GM18868 (cell line): ENCODE measurements at regions not wholly inside any gene's neighbourhood (a gene's known extent, or its start where the extent isn't known, plus 50 kb on each side); places are given as distances from the start of the nearest gene placed in this dataset.

Experiments used
- ATAC-seq: cut with Tn5 transposase; IDR thresholded peaks from one replicate; pipeline ENCODE4 v1.9.1; 2021; ENCODE audit warnings: mild to moderate bottlenecking, moderate library complexity; ENCODE audit not compliant: unreplicated experiment

DNA sequence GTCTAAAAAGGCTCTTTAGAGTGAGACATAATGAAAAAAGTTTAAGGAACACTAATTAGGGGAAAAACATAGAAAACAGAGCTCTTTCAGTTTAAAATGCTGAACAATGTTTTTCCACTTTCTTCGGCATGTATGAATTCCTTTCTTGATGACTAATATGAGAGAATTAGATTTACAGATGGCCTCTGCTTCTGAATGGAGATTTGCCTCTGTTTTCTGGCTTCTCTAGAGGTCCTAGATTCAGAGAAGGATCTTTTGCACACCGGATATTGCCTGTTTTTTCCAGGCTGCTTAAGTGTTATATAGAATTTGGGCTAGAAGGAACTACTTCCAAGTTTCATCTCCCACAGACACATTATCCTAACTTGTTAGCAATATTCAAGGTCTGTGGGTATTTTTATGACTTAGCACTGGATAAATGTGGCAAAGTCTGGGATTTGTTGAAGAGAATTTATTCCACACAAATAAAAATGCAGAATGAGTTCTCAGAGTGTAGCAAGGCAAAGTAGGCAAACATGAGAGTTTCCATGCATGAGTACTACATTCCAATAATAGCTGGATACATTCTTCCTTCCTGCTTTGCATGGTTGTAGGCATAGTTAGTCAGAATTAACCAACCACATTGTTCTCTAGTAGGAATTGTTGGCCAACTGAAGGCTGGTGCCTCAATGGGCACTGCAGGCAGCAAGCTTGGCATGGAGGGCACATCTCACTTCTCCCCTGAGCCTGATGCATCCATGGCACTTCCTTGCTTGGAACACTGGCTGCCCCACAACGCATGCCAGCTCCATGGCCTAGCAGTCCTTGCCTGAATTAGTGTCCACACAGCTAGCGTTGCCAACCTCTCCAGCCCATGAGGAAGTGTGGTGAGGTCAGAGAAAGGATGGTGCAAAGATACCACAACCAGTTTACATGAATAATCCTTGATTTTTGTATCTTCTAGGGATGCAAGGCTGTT lies 224.2 kb downstream of the CLIC5 start:
- no peak for ATAC-seq

DNA sequence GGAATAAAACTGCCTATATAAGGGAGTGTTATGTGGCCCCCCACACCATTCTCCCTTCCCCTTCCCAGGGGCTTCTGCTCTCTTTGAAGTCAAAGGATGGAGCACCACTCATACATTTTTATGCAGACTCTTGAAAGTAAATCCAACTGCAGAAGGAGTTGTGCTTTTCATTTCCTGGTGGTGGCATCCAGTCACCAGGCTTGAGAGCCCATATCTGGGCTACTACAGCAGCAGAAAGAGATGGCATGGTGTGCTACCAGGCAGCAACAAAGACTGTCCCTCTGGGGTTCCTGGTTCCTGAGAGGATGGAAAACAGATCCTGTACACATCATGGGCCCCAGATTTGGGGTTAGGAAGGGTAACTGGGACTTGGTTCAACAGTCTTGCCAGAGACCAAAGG lies 226.4 kb downstream of the CLIC5 start:
- ATAC-seq: no peak

DNA sequence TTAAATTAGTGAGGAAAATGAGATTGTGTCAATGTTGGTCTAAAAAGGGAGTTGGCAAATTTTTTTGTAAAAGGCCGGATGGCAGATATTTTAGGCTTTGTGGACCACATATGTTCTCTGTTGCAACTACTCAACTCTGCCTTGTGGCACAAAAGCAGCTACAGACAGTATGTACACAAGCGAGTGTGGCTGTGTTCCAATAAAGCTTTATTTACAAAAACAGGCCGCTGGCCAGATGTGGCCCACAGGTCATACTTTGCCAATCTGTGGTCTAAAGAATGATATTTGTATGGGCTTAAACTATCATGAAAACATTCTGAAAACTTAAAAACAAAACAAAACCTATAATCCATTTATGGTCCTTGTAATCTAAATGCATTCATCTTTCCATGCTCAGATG lies 228.3 kb downstream of the CLIC5 start:
- no peak for ATAC-seq

DNA sequence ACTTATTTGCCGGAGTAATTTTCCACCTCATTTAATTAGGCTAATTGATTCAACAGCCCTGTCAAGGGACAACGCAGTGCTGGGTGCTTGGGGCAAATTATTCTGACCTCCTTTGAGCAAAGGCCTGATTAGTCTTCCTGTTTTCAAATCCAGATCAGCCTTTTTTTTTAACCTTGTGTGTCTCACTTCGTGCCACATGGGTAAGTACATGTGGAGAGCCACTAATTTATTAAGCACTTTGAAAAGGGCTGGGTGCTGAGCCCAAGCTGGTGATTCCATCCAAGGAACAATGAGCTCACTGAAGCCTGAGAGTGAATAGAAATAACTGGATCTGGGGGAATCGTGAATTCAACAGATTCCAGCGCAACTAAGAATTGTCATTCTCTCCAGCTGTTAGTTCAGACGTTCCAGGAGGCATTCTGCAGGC lies 229.3 kb downstream of the CLIC5 start:
- ATAC-seq: no peak

DNA sequence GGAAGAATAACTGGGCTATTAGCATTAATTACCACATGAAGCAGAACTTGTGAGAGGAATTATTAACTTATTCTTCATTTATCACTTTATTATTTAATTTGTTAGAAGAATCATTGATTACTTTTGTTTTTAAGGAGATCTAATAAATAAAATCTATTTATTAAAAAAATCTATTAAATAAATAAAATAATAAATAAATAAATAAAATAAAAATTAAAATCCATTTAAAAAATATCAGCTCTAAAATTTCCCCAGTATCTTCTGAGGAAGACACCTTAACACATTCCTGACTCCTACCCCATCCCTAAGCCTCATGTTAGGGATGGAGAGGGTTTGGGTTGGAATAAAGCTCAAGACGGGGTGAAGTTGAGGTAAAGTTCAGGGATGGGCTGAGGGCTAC lies 231.4 kb downstream of the CLIC5 start:
- ATAC-seq: no peak

DNA sequence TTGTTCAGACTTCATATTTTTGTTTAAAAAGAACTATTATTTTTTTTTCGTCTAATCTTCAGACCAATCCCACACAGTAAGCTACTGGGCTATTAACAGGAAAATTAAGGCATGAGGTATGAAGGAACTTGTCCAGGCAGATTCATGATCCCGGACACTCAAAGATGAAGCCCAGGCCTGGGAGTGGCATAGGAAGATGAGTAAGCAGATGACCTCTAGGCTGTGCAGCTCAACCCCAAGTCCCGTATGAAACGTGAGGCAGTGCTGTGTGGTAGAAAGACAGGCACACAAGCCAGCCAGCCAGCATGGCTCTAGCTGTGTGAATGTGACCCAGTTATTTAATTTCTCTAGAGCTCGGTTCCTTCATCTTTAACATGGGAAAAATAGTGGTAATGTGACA lies 231.9 kb downstream of the CLIC5 start:
- ATAC-seq: no peak

DNA sequence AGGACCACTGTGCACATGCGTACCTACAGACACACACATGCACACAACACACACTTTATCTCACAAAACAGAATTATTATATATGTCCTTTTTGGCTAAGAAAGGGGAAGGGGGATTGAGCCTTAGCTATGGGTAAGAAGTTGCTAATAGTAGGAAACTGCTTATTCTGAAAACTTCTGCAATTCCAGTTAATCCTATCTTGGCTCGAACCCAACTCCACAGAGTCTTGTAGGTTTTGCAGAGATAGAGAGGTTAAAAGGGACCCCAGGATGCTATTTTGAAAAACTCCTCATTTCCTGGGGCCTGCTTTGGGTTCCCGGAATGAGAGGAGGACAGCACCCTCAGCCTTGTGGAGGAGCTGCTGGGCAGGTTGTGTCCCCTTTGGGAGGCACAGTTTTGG lies 233.8 kb downstream of the CLIC5 start:
- no peak for ATAC-seq

DNA sequence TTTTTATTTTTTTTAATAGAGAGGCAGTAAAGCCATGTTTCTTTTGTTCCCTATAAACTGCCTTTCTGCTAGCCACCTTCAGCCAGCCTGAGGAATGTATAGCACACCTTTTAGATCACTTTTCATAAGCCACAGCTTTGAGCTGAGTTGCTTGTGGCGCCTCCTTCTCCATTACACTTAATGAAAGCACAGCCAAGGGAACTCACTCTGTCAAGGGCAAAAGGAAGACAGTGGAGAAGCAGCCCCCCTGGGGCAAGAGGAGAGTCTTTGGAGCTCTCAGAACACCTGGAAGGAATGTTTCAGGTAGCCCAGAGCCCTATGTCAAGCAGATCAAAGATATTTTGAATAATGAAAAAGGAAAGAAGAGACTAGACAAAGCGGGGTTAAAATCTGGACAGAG lies 235.1 kb downstream of the CLIC5 start:
- ATAC-seq: no peak

DNA sequence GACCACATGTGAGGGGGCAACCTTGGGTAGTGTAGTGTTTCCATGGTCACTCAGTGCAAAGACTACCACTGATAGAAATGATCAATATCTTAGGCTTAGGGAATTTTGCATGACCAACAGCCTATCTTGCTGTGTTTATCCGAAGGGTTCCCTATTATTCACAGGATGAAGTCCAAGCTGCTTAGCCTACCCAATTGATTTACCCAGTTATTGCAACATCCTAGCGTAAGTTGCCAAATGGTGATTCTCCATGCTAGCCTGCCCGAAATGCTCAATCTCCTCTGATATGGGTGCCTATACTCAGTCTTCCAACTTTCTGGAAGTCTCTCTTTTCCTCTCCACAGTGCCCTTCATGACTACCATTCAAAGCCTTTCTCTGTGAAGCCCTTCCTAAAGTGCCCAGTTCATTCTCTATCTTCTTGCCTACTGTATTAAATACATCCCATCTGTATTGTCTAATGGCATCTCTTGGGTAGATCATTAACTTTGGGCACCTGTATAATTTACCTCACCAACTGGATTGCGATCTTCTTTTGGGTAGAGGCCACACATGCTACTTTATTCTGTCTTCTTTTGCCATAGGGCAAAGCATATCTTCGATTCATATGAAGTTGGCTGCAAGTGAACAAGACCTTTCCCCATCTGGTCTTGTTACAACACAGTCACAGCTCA lies 240.5 kb downstream of the CLIC5 start:
- no peak for ATAC-seq

DNA sequence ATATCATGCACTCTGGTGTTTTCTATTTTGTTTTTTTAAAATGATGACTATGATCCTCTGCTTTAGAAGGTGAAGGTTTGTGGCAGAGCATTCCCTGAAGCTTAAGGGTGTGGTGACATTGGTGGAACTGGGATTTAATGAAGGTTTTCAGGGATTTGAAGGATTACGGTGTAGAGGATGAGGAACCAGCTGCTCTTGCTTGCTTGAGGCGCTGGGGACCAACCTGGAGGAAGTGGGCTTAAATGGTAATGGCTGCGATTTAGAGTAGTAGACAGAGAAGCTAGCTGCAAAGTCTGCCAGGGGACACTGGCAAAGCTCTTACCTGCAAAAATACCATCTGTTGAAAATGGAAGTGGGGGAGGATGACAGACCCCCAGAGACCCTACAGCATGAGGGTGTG lies 241.8 kb downstream of the CLIC5 start:
- no peak for ATAC-seq

DNA sequence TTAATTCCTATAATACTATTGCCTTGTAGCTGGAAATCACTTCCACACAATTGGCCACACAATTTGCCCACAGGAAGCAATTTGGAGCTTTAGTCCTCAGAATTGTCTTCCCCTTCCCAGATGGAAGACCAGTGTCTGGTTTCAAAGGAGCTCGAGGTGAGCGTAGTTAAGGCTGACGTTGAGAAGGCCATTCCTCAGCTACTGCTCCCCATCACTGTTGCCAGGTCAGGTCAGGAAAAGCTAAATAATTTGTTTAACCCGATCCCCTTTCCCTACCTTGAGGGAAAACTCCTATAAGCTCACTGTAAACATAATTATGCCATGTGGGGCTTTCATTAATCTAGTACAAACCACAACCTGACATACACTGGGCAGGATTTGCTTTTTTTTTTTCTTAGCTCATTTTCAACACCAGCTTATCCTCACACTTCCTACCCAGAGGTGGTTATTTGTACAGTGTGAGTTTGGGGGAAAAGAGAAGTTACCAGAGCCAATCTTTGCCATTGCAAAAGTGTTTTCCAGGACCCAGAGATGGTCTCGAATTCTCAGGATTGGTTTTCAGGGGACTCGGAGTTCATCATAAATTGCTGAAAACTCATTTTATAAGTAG lies 242.7 kb downstream of the CLIC5 start:
- no peak for ATAC-seq

DNA sequence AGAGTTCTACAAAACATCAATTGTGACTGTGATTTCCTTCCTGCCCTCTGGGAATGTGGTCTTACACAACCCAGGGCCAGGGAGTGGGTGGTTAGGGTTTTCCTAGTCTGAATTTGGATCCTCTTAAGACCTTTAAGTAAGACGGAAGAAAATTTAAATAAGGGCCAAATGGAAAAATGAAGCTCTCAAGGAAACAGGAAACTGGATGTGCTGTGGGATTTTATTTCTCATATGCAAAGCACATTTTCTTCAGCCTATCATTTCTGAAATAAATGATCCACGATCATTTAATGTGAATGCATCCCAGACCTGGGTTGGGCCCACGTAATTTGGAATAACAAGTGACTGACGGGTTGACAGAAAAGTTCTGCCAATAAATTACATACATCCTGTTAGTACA lies 243.6 kb downstream of the CLIC5 start:
- no peak for ATAC-seq

DNA sequence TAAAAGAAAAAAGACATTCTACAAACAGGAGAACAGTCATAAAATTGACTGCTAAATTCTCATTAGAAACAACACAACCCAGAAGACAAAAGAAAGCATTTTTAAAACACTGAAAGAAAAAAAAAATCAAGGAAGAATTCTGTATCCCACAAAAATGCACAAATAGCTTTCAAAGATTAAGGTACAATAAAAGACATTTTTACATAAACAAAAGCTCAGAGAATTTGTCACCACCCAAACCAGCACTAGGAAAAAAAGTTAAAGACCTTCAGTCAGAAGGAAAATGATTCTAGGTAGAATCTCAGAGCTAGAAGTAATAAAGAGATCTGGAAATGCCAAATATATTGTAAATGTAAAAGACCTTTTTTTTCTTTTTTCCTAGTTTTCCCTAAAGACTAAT lies 252.4 kb downstream of the CLIC5 start:
- ATAC-seq: no peak

DNA sequence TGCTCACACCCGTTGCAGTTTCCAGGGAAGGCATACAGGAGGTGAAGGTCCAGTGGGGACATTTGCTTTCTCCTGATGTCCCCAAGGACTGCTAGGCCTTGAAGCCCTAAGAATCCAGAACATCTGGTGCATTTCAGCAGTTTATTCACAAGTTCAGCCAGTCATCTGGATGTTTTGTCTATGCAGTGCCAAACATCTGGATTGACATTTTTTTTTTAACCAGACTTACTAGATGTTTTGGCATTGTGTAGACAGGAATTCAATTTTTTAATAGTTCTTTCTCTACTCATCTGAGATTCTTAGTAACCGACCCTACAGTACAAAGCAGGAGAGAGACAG lies 256.2 kb downstream of the CLIC5 start:
- no peak for ATAC-seq

DNA sequence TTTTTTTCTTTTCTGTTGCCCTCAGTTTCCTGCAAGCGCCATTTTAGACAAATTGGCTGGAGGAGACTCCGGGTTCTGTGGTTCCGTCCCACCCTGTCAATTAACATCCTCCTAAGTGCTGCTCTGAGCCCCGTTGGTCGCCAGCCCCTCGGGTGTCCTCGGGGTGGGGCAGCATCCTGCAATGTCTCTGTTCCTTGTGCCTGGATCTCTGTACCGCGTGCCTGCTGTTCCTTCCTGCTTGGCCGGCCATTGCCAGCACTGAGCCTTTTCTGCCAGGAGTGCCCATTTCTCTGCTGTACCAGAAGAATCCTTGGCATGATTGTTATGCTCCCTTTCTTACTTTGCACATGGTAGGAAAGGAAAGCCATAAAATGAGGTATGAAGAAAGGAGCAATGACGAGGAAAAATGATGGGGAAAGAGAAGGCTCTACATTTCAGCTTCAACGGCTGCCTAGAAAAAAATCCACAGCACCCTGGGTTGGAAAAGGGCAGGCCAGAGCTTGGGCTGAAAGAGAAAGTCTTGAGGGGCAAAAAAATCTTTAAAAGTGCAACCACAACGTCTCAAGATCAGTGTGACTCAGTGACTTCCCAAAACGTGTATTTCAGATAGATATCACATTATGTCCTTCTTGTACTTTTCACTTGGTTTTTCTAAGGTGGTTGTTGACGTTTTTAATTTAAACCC lies 256.7 kb downstream of the CLIC5 start:
- ATAC-seq: no peak

DNA sequence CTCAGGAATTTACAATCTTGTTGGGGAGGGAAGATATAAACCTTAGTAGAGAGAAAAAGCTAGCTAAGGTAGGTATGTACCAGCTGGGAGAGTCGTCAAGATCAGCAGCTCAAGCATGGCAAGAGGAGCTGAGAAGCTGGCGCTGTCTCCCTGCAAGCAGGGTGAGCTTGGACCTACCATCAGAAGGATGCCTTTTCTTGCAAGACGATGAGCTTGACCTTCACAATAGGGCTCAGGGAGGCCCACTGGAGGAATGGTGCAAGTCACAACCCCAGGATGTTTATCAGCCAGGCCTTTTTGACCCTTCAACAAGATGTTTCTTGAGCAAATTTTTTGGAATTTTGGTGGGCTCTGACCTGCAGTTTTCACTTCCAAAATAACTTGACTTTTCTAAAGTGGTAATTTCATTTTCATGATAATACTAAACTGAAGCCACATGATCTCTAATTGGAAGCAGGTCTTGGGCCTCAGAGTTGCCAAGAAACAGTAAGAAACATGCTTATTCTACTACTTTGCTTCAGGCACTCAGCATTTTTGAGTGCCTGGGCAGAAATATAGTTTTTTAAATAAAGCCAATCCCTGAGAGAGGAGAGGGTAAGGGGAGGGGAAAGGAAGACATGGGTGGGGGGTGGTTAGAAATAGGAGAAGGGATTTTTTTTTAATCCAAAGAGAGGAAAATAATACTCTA lies 258.1 kb downstream of the CLIC5 start:
- no peak for ATAC-seq

DNA sequence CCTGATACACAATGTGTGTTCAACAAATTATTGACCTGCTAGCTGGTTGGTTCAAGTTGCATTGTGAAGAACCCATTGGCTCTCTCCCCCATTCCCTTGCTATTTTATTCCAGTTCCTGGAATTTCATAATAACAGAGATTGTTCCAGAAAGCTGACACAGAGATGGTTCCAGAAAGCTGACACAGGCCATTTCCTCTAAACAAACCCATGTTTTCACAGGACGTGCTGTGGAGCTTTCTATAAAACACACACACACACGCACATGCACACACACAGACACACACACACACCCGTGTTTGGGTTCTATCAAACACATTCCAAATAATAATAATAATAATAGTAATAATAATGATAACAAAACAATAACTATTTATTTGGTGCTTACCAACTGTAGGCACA lies 259.1 kb downstream of the CLIC5 start:
- ATAC-seq: no peak

DNA sequence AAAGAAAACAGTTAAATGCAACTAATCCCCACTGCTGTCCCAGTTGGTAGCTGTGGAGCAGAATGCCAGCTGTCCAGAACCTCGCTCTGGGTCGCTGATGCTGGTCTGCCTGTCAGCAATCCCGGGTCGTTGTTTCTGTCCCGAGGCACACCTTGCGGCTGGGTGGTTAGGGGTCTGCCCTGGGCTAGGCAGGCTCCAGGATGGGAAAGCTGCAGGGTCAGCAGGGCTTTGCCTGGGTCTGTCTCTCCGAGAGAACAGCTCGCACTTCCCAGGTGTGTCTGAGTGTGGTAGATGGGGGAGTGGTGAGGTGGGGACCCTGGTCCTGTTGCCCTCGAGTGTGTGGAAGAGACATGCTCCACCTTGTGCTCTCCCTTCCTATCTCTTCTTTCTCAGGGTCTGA lies 261.2 kb downstream of the CLIC5 start:
- no peak for ATAC-seq

DNA sequence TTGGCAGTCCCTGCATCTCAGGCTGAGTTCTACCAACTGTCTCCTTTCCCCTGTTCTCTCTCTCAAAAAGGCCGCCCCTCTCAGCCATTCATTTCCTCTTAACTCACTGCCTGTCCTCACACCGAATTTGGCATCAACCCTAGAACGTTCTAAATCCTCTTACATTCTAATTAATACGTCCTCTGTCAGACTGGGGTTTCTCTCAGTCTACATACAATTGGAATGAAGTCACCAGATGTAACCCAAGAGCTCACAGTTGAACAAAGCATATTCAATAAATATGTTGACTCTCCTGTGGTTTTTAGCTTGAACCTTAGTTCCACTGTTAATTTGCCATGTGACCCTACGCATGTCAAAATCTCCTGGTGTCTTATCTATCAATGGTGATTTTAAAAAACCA lies 269.6 kb downstream of the CLIC5 start:
- ATAC-seq: no peak

DNA sequence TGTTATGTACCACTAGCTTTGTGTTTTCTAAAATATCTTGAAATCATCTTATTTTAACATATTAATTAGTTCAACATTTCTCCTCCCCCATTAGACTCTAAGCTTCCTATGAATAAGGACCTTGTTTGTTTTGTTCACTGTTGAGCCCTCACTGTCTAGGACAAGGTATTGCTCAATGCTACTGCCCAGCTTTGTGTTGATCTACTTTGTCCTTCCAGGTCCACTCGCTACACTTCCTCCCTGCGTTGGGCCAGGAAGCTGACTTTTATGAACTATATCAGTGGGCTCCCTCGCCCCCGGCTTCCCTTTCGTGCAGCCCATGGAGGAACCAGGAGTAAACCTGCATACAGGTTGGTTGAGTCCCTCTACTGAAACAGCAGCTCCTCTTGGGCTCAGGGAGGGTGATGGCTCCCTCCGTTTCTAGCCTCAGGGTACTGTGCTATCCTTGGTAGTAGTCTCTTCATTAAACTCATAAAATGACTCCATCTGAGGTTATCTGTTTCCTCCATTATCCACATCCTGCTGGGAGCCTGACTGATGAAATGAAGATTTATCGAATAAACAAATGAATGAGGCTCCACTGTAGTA lies 272.5 kb downstream of the CLIC5 start:
- no peak for ATAC-seq

DNA sequence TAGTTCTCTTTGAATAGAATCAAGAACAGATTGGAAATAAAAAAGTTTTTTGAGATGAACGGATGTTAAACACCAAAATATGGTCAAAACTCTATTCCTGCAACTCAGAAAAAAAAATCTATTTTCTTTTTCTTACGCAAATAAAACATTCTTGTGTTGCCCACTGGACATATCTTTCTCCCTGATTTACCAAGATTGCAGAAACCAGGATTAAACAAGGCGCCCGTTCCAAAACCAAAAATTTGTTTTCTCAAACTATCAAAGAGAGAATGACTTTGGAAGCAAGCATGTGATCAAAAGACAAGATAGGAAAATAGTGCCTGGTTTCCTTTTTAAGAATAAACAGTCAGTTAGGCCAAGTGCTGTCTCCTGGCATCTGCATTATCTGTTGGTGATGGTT lies 273.1 kb downstream of the CLIC5 start:
- no peak for ATAC-seq
